H1 (cell line): ENCODE measurements at regions not wholly inside any gene's neighbourhood (a gene's known extent, or its start where the extent isn't known, plus 50 kb on each side); places are given as distances from the start of the nearest gene placed in this dataset.
A peak's percentile ranks its signal among the peaks of the same experiment; 100 is the strongest.

Experiments used
- CTCF ChIA-PET: fragments of 300-600 bp; sonication (Branson Sonifier 250); formaldehyde crosslinking; loops from one replicate; lab custom pipeline; 2021; ENCODE audit not compliant: partially characterized antibody; lab: Charles Lee
- POLR2A ChIA-PET: fragments of 300-600 bp; sonication (Branson Sonifier 250); formaldehyde crosslinking; loops from one replicate; lab custom pipeline; 2021; ENCODE audit warnings: inconsistent platforms; ENCODE audit not compliant: partially characterized antibody; lab: Charles Lee
- DNase-seq, 2 experiments: peaks; one replicate each; pipeline versions ENCODE4 v3.0.0 to v3.0.0-alpha.2; 2010 to 2022; ENCODE audit warnings: low spot score in 2 of 2, low read depth in 1 of 2, mixed read lengths in 1 of 2
- FAIRE-seq: peaks from 2 replicates; lab custom pipeline; 2011; peaks lifted over from hg19 to GRCh38; lab: Jason Lieb, UNC
- H2AFZ ChIP-seq: 2 replicates; pipeline ENCODE4 v1.8.1; 2012; ENCODE audit warnings: low read length, inconsistent platforms
- H2AK5ac ChIP-seq: 2 replicates; pipeline ENCODE4 v1.6.1; 2013; ENCODE audit warnings: low read depth, low read length
- H2BK120ac ChIP-seq: replicated peaks from 2 replicates; pipeline ENCODE3; 2013; ENCODE audit warnings: low read depth, low read length, inconsistent platforms
- H2BK12ac ChIP-seq: 2 replicates; pipeline ENCODE4 v1.6.1; 2013; ENCODE audit warnings: low read depth, low read length
- H2BK15ac ChIP-seq: 2 replicates; pipeline ENCODE4 v1.6.1; 2013; ENCODE audit warnings: low read length
- H2BK20ac ChIP-seq: 2 replicates; pipeline ENCODE4 v1.6.1; 2013; ENCODE audit warnings: low read length
- H2BK5ac ChIP-seq: 2 replicates; pipeline ENCODE4 v1.6.1; 2013; ENCODE audit warnings: low read depth, low read length
- H3K14ac ChIP-seq: 2 replicates; pipeline ENCODE4 v1.6.1; 2013; ENCODE audit warnings: inconsistent platforms; ENCODE audit not compliant: insufficient read length
- H3K18ac ChIP-seq: 2 replicates; pipeline ENCODE4 v1.6.1; 2013; ENCODE audit warnings: low read length; ENCODE audit errors: extremely low read depth
- H3K23ac ChIP-seq: 2 replicates; pipeline ENCODE4 v1.6.1; 2013; ENCODE audit warnings: inconsistent platforms; ENCODE audit not compliant: insufficient read length
- H3K23me2 ChIP-seq: 2 replicates; pipeline ENCODE4 v1.6.1; 2013; ENCODE audit warnings: low read depth, low read length
- H3K27ac ChIP-seq: 2 replicates; pipeline ENCODE4 v1.6.1; 2011; ENCODE audit warnings: low read depth, low read length, inconsistent platforms
- H3K27me3 ChIP-seq, 4 experiments: replicated peaks in 1 of 4; 1 replicate in 1 of 4; 2 replicates in 3 of 4; pipeline versions ENCODE4 v1.6.1 to v1.8.1; 2011 to 2013; ENCODE audit warnings: low read length in 3 of 4, mild to moderate bottlenecking in 3 of 4, inconsistent platforms in 2 of 4, mixed read lengths in 2 of 4, moderate library complexity in 1 of 4; ENCODE audit not compliant: control insufficient read depth in 3 of 4, insufficient read depth in 3 of 4; ENCODE audit errors: extremely low read depth in 1 of 4
- H3K36me3 ChIP-seq, 4 experiments: 2 replicates each; pipeline versions ENCODE4 v1.6.1 to v1.8.1; 2011 to 2013; ENCODE audit warnings: mild to moderate bottlenecking in 4 of 4, low read length in 3 of 4, moderate library complexity in 2 of 4, control low read depth in 1 of 4, inconsistent platforms in 1 of 4; ENCODE audit not compliant: insufficient read depth in 4 of 4, control insufficient read depth in 2 of 4
- H3K4ac ChIP-seq: replicated peaks from 2 replicates; pipeline ENCODE3; 2013; ENCODE audit warnings: low read length, low read depth, mixed read lengths, inconsistent platforms; ENCODE audit not compliant: insufficient read length
- H3K4me1 ChIP-seq, 4 experiments: replicated peaks in 1 of 4; 1 replicate in 1 of 4; 2 replicates in 3 of 4; pipeline versions ENCODE4 v1.6.1 to v1.8.1; 2011 to 2013; ENCODE audit warnings: low read length in 3 of 4, inconsistent platforms in 2 of 4, mixed read lengths in 1 of 4; ENCODE audit not compliant: insufficient read depth in 4 of 4, control insufficient read depth in 3 of 4
- H3K4me2 ChIP-seq, 2 experiments: 2 replicates each; pipeline versions ENCODE4 v1.6.1 to v1.8.1; 2011 to 2013; ENCODE audit warnings: low read depth in 2 of 2, low read length in 2 of 2, control low read depth in 1 of 2, inconsistent platforms in 1 of 2, mild to moderate bottlenecking in 1 of 2; ENCODE audit not compliant: insufficient read depth in 1 of 2
- H3K4me3 ChIP-seq, 4 experiments: fragments of 200-600, 300-600 bp in 1 of 4; sonication (generic), shearing (Covaris generic), sonication (Bioruptor Twin) in 1 of 4; 2 replicates each; pipeline versions ENCODE4 v1.5.1 to v1.8.1; 2011 to 2016; ENCODE audit warnings: low read length in 4 of 4, low read depth in 3 of 4, control low read depth in 2 of 4, inconsistent platforms in 2 of 4, mild to moderate bottlenecking in 2 of 4, mixed read lengths in 1 of 4, moderate library complexity in 1 of 4; ENCODE audit not compliant: insufficient read depth in 2 of 4; ENCODE audit errors: extremely low read depth in 1 of 4
- H3K56ac ChIP-seq: replicated peaks from 2 replicates; pipeline ENCODE3; 2013; ENCODE audit warnings: low read depth, mild to moderate bottlenecking, mixed read lengths, low read length, inconsistent platforms; ENCODE audit not compliant: insufficient read length
- H3K79me1 ChIP-seq: 2 replicates; pipeline ENCODE4 v1.6.1; 2013; ENCODE audit warnings: low read depth, low read length, control low read depth
- H3K79me2 ChIP-seq, 2 experiments: 2 replicates each; pipeline versions ENCODE4 v1.6.1 to v1.8.1; 2012 to 2013; ENCODE audit warnings: low read length in 2 of 2, mild to moderate bottlenecking in 2 of 2, inconsistent platforms in 1 of 2; ENCODE audit not compliant: insufficient read depth in 2 of 2, control insufficient read depth in 1 of 2
- H3K9ac ChIP-seq, 4 experiments: replicated peaks in 1 of 4; 1 replicate in 1 of 4; 2 replicates in 3 of 4; pipeline versions ENCODE4 v1.6.1 to v1.8.1; 2011 to 2013; ENCODE audit warnings: low read depth in 3 of 4, low read length in 3 of 4, control low read depth in 2 of 4, mild to moderate bottlenecking in 2 of 4, moderate library complexity in 2 of 4, inconsistent platforms in 1 of 4; ENCODE audit errors: extremely low read depth in 1 of 4
- H3K9me3 ChIP-seq, 2 experiments: 2 replicates each; pipeline versions ENCODE4 v1.6.1 to v1.8.1; 2012 to 2013; ENCODE audit warnings: mild to moderate bottlenecking in 2 of 2, moderate library complexity in 2 of 2, control low read depth in 1 of 2, inconsistent platforms in 1 of 2, low read depth in 1 of 2, low read length in 1 of 2, mixed read lengths in 1 of 2; ENCODE audit not compliant: insufficient read depth in 2 of 2
- H4K20me1 ChIP-seq, 2 experiments: replicated peaks in 1 of 2; 2 replicates each; pipeline versions ENCODE3 to v1.8.1; 2011 to 2013; ENCODE audit warnings: inconsistent platforms in 2 of 2, low read length in 2 of 2, mild to moderate bottlenecking in 1 of 2; ENCODE audit not compliant: insufficient read depth in 2 of 2, control insufficient read depth in 1 of 2
- H4K5ac ChIP-seq: 2 replicates; pipeline ENCODE4 v1.6.1; 2013; ENCODE audit warnings: low read length, low read depth, mixed read lengths, inconsistent platforms; ENCODE audit not compliant: insufficient read length
- H4K8ac ChIP-seq: 2 replicates; pipeline ENCODE4 v1.8.0; 2013; ENCODE audit warnings: mild to moderate bottlenecking, moderate library complexity, low read length, inconsistent platforms; ENCODE audit not compliant: insufficient read depth; ENCODE audit errors: extremely low read depth
- H4K91ac ChIP-seq: replicated peaks from 2 replicates; pipeline ENCODE3; 2013; ENCODE audit warnings: low read length, mixed read lengths, inconsistent platforms; ENCODE audit not compliant: insufficient read length
- ATF3 ChIP-seq: IDR thresholded peaks from 2 replicates; pipeline ENCODE4 v1.6.1; 2011; ENCODE audit warnings: low read depth, mild to moderate bottlenecking, low read length; ENCODE audit not compliant: insufficient read depth
- BACH1 ChIP-seq: IDR thresholded peaks from 2 replicates; pipeline ENCODE4 v1.6.1; 2012; ENCODE audit warnings: low read length, improper control_type of control experiment
- BCL11A ChIP-seq, 2 experiments: IDR thresholded peaks; one replicate each; pipeline ENCODE4 v1.6.1; 2011; ENCODE audit warnings: low read depth in 2 of 2, low read length in 2 of 2, mild to moderate bottlenecking in 2 of 2
- CBX8 ChIP-seq: fragments of 300-800, 300-1000 bp; sonication (generic); IDR thresholded peaks from 2 replicates; pipeline ENCODE4 v1.7.1; 2016; ENCODE audit warnings: low read depth, low read length, borderline replicate concordance
- CHD1 ChIP-seq: IDR thresholded peaks from 2 replicates; pipeline ENCODE4 v1.6.1; 2012; ENCODE audit warnings: low read depth, low read length, improper control_type of control experiment
- EGR1 ChIP-seq: IDR thresholded peaks from 2 replicates; pipeline ENCODE4 v1.6.1; 2011; ENCODE audit warnings: low read depth, low read length, borderline replicate concordance
- KDM5A ChIP-seq: fragments of 200-600 bp; IDR thresholded peaks from 2 replicates; pipeline ENCODE4 v1.7.1; 2012; ENCODE audit warnings: mild to moderate bottlenecking, low read length, inconsistent platforms, mixed read lengths
- POLR2AphosphoS5 ChIP-seq: IDR thresholded peaks from 2 replicates; pipeline ENCODE4 v1.6.1; 2011; ENCODE audit warnings: low read depth, low read length
- RAD21 ChIP-seq, 2 experiments: IDR thresholded peaks in 1 of 2; conservative IDR thresholded peaks in 1 of 2; 2 replicates each; pipeline ENCODE4 v1.6.1; 2011; ENCODE audit warnings: low read depth in 2 of 2, low read length in 2 of 2, improper control_type of control experiment in 1 of 2, inconsistent platforms in 1 of 2, mild to moderate bottlenecking in 1 of 2, moderate library complexity in 1 of 2
- SP2 ChIP-seq: IDR thresholded peaks from 2 replicates; pipeline ENCODE4 v1.6.1; 2012; ENCODE audit warnings: mild to moderate bottlenecking, low read length, inconsistent platforms
- YY1 ChIP-seq: IDR thresholded peaks from 2 replicates; pipeline ENCODE4 v1.6.1; 2011; ENCODE audit warnings: low read depth, mild to moderate bottlenecking, low read length
- WGBS, 2 experiments: shearing (Covaris generic) in 1 of 2; methylation state at CpG; one replicate each; pipeline versions ENCODE4 v1.1.6 to v1.1.7; 2013 to 2015; ENCODE audit warnings: low lambda C conversion rate in 2 of 2, mixed read lengths in 2 of 2, inconsistent platforms in 1 of 2, low coverage in 1 of 2, missing lambda C conversion rate in 1 of 2; ENCODE audit not compliant: insufficient replicate concordance in 2 of 2, insufficient coverage in 1 of 2, insufficient read length in 1 of 2; ENCODE audit errors: extremely low coverage in 1 of 2, missing lambda C conversion rate in 1 of 2; 5-methylcytosine and 5-hydroxymethylcytosine counted together

GRCh38 chr3:82001276-82001923 lies 240.0 kb upstream of the GBE1 start:
- no peak overlapping the region for H3K27ac ChIP-seq
- 0 out of 2 replicates have a peak overlapping the region, but pooled peaks have one; percentile 14 for H2AFZ ChIP-seq
- H4K5ac ChIP-seq = no peak overlapping the region
- H2BK12ac ChIP-seq = no peak overlapping the region
- H3K9me3 ChIP-seq = no peaks in the 10 kb centered on the region
- H3K56ac ChIP-seq = no peak overlapping the region
- no peak overlapping the region for H3K23ac ChIP-seq
- peaks cover 0 to 3% (median 0%) of the 10 kb centered on the region in 4 experiments; a peak in 2 of 7 replicates for H3K4me1 ChIP-seq
- 73% methylated on average over 2 of the region's 2 CpGs; no CpG with 5 or more reads in 1 of the 2 experiments for WGBS, 2 experiments
- H2AK5ac ChIP-seq = no peak overlapping the region
- no peak overlapping the region for H4K91ac ChIP-seq
- no peak for FAIRE-seq
- no peak for TF ChIP-seq ATF3
- no peak for TF ChIP-seq CHD1
- no peak for TF ChIP-seq YY1
- TF ChIP-seq SP2 = no peak
- TF ChIP-seq CBX8 = no peak
- TF ChIP-seq POLR2AphosphoS5 = no peak
- TF ChIP-seq EGR1 = no peak
- TF ChIP-seq KDM5A = no peak
- no peak for TF ChIP-seq RAD21 (IDR thresholded peaks at IDR 0.05 in 1 of 2, conservative IDR thresholded peaks at IDR 0.05 in 1 of 2; ENCODE audit: low read depth in 2 of 2, low read length in 2 of 2)
- no peak for TF ChIP-seq BACH1
- TF ChIP-seq BCL11A (IDR thresholded peaks at IDR 0.05; ENCODE audit: low read depth in 2 of 2, low read length in 2 of 2) = no peak
- TF ChIP-seq, all 59 proteins: peak for 0
- CTCF ChIA-PET = interaction anchor here (0.7 kb wide), 1 partner anchor 522 kb away, joined by 4 read pairs; no protein-coding TSS in a partner anchor
- H2BK20ac ChIP-seq = no peak overlapping the region
- no peak overlapping the region for H3K14ac ChIP-seq
- no peak overlapping the region for H2BK5ac ChIP-seq
- no peaks in the 10 kb centered on the region for H3K27me3 ChIP-seq
- H4K20me1 ChIP-seq = no peaks in the 10 kb centered on the region
- no peaks in the 10 kb centered on the region for H3K23me2 ChIP-seq
- no peak overlapping the region for H3K18ac ChIP-seq
- no peak overlapping the region for H3K9ac ChIP-seq
- no peak overlapping the region for H3K4ac ChIP-seq
- H3K4me3 ChIP-seq = no peak overlapping the region
- no peak overlapping the region for H2BK15ac ChIP-seq
- no peaks in the 10 kb centered on the region for H3K36me3 ChIP-seq
- no peak overlapping the region for H2BK120ac ChIP-seq
- H3K4me2 ChIP-seq = no peak overlapping the region
- no peak for DNase-seq
- POLR2A ChIA-PET = interaction anchor here (0.6 kb wide), 1 partner anchor 83 kb away, joined by 3 read pairs; no protein-coding TSS in a partner anchor
- no peaks in the 10 kb centered on the region for H3K79me1 ChIP-seq
- H4K8ac ChIP-seq = no peak overlapping the region
- H3K79me2 ChIP-seq = no peaks in the 10 kb centered on the region
